IMR-90 (cell line): ENCODE measurements at regions not wholly inside any gene's neighbourhood (a gene's known extent, or its start where the extent isn't known, plus 50 kb on each side); places are given as distances from the start of the nearest gene placed in this dataset.

Source experiments
- ATAC-seq: fragments of 200-7000 bp; cut with Tn5 transposase; 2 replicates; pipeline ENCODE4 v1.9.1; 2020; ENCODE audit warnings: low read depth, mild to moderate bottlenecking, moderate library complexity
- BruUV-seq: library from RNA; stranded (reverse); fragments of 400-500 nt; replicated peaks from 2 replicates; lab custom pipeline; 2021; lab: Mats Ljungman, UMichigan
- CTCF ChIA-PET: fragments of 300-600 bp; formaldehyde crosslinking; extraction: SDS; loops from one replicate; lab custom pipeline; 2021; ENCODE audit warnings: antibody characterized with exemption; lab: Yijun Ruan, JAX
- POLR2A ChIA-PET: fragments of 300-600 bp; sonication (Branson Sonifier 250); formaldehyde crosslinking; loops from one replicate; lab custom pipeline; 2022; ENCODE audit warnings: antibody characterized with exemption; ENCODE audit not compliant: unreplicated experiment; lab: Charles Lee
- DNase-seq: peaks from one replicate; pipeline ENCODE4 v3.0.0; 2013
- H2AFZ ChIP-seq: replicated peaks from 2 replicates; pipeline ENCODE3; 2013; ENCODE audit warnings: low read length, mild to moderate bottlenecking; ENCODE audit not compliant: poor library complexity
- H2AK5ac ChIP-seq: 2 replicates; pipeline ENCODE4 v1.6.1; 2013; ENCODE audit warnings: low read depth, low read length, inconsistent platforms
- H2AK9ac ChIP-seq: replicated peaks from 2 replicates; pipeline ENCODE3; 2013; ENCODE audit warnings: mild to moderate bottlenecking, low read depth, low read length, moderate library complexity; ENCODE audit not compliant: poor library complexity
- H2BK120ac ChIP-seq: 2 replicates; pipeline ENCODE4 v1.6.1; 2013; ENCODE audit warnings: low read depth, low read length, inconsistent platforms
- H2BK15ac ChIP-seq: 3 replicates; pipeline ENCODE4 v1.6.1; 2013; ENCODE audit warnings: low read depth, low read length, inconsistent platforms
- H2BK20ac ChIP-seq: 2 replicates; pipeline ENCODE4 v1.6.1; 2013; ENCODE audit warnings: low read depth, mild to moderate bottlenecking, inconsistent platforms, low read length, moderate library complexity
- H2BK5ac ChIP-seq: 2 replicates; pipeline ENCODE4 v1.6.1; 2013; ENCODE audit warnings: mild to moderate bottlenecking, low read depth, low read length, inconsistent platforms; ENCODE audit not compliant: poor library complexity, severe bottlenecking
- H3K14ac ChIP-seq: replicated peaks from 2 replicates; pipeline ENCODE4 v1.6.1; 2013; ENCODE audit warnings: low read depth, low read length, inconsistent platforms
- H3K18ac ChIP-seq: 2 replicates; pipeline ENCODE4 v1.6.1; 2013; ENCODE audit warnings: low read depth, low read length, control low read depth
- H3K23ac ChIP-seq: 2 replicates; pipeline ENCODE4 v1.6.1; 2013; ENCODE audit warnings: low read depth, low read length, inconsistent platforms
- H3K27ac ChIP-seq: 2 replicates; pipeline ENCODE4 v1.5.1; 2013; ENCODE audit warnings: mild to moderate bottlenecking, control low read depth, low read length; ENCODE audit not compliant: insufficient read depth
- H3K27me3 ChIP-seq: 2 replicates; pipeline ENCODE4 v1.6.1; 2013; ENCODE audit warnings: low read length; ENCODE audit not compliant: control insufficient read depth, insufficient read depth
- H3K36me3 ChIP-seq: 2 replicates; pipeline ENCODE4 v1.6.1; 2013; ENCODE audit warnings: low read length, mixed read lengths; ENCODE audit not compliant: control insufficient read depth, insufficient read depth
- H3K4ac ChIP-seq: 2 replicates; pipeline ENCODE4 v1.6.1; 2013; ENCODE audit warnings: low read depth, low read length, inconsistent platforms
- H3K4me1 ChIP-seq: 2 replicates; pipeline ENCODE4 v1.6.1; 2013; ENCODE audit warnings: low read length, mixed read lengths; ENCODE audit not compliant: control insufficient read depth, insufficient read depth
- H3K4me2 ChIP-seq: 2 replicates; pipeline ENCODE4 v1.6.1; 2013; ENCODE audit warnings: low read depth, mild to moderate bottlenecking, control low read depth, low read length, moderate library complexity
- H3K4me3 ChIP-seq: 2 replicates; pipeline ENCODE4 v1.5.1; 2013; ENCODE audit warnings: low read depth, mild to moderate bottlenecking, control low read depth, low read length, moderate library complexity; ENCODE audit not compliant: insufficient read depth
- H3K56ac ChIP-seq: 2 replicates; pipeline ENCODE4 v1.6.1; 2013; ENCODE audit warnings: low read length, inconsistent platforms; ENCODE audit not compliant: insufficient read depth; ENCODE audit errors: extremely low read depth
- H3K79me1 ChIP-seq, 2 experiments: 2 replicates each; pipeline ENCODE4 v1.6.1; 2013; ENCODE audit warnings: low read length in 2 of 2, inconsistent platforms in 1 of 2, low read depth in 1 of 2
- H3K9ac ChIP-seq: 2 replicates; pipeline ENCODE4 v1.6.1; 2013; ENCODE audit warnings: low read depth, low read length, control low read depth
- H3K9me1 ChIP-seq: 2 replicates; pipeline ENCODE4 v1.6.1; 2013; ENCODE audit warnings: low read length, inconsistent platforms; ENCODE audit not compliant: insufficient read depth
- H3K9me3 ChIP-seq: 2 replicates; pipeline ENCODE4 v1.6.1; 2013; ENCODE audit warnings: low read length; ENCODE audit not compliant: control insufficient read depth, insufficient read depth
- H4K20me1 ChIP-seq: 2 replicates; pipeline ENCODE4 v1.6.1; 2013; ENCODE audit warnings: low read length, inconsistent platforms; ENCODE audit not compliant: insufficient read depth
- H4K5ac ChIP-seq: 2 replicates; pipeline ENCODE4 v1.6.1; 2013; ENCODE audit warnings: mild to moderate bottlenecking, low read depth, low read length, control low read depth
- H4K8ac ChIP-seq, 2 experiments: 2 replicates each; pipeline ENCODE4 v1.6.1; 2013; ENCODE audit warnings: low read depth in 2 of 2, low read length in 2 of 2, control low read depth in 1 of 2, inconsistent platforms in 1 of 2
- H4K91ac ChIP-seq: 2 replicates; pipeline ENCODE4 v1.6.1; 2013; ENCODE audit warnings: low read depth, low read length, inconsistent platforms; ENCODE audit not compliant: insufficient read depth
- BHLHE40 ChIP-seq: fragments of 150-350 bp; IDR thresholded peaks from 2 replicates; pipeline ENCODE4 v1.6.1; 2016; ENCODE audit warnings: mild to moderate bottlenecking, low read depth, low read length
- CEBPB ChIP-seq: IDR thresholded peaks from 2 replicates; pipeline ENCODE4 v1.6.1; 2012; ENCODE audit warnings: low read depth, low read length, improper control_type of control experiment
- CHD1 ChIP-seq: IDR thresholded peaks from 2 replicates; pipeline ENCODE4 v1.6.1; 2012; ENCODE audit warnings: low read depth, low read length, improper control_type of control experiment
- CTCF ChIP-seq: conservative IDR thresholded peaks from 2 replicates; pipeline ENCODE4 v1.5.1; 2012; ENCODE audit warnings: mild to moderate bottlenecking, low read depth, low read length, improper control_type of control experiment
- ELK1 ChIP-seq: fragments of 150-350 bp; IDR thresholded peaks from 2 replicates; pipeline ENCODE4 v1.6.1; 2016; ENCODE audit warnings: low read depth, mild to moderate bottlenecking, low read length, moderate library complexity, borderline replicate concordance
- FOS ChIP-seq: fragments of 150-350 bp; IDR thresholded peaks from 2 replicates; pipeline ENCODE4 v1.6.1; 2016; ENCODE audit warnings: low read depth, low read length
- MAFK ChIP-seq: IDR thresholded peaks from 2 replicates; pipeline ENCODE4 v1.6.1; 2012; ENCODE audit warnings: low read depth, low read length, improper control_type of control experiment
- MAZ ChIP-seq: IDR thresholded peaks from 2 replicates; pipeline ENCODE4 v1.6.1; 2012; ENCODE audit warnings: low read depth, mild to moderate bottlenecking, low read length, improper control_type of control experiment, moderate library complexity, borderline replicate concordance
- MXI1 ChIP-seq: IDR thresholded peaks from 2 replicates; pipeline ENCODE4 v1.6.1; 2012; ENCODE audit warnings: low read depth, mild to moderate bottlenecking, low read length, moderate library complexity, borderline replicate concordance
- NFE2L2 ChIP-seq: fragments of 150-350 bp; IDR thresholded peaks from 2 replicates; pipeline ENCODE4 v1.6.1; 2016; ENCODE audit warnings: low read depth, mild to moderate bottlenecking, low read length
- POLR2A ChIP-seq: IDR thresholded peaks from 2 replicates; pipeline ENCODE4 v1.6.1; 2012; ENCODE audit warnings: mild to moderate bottlenecking, low read depth, low read length
- RAD21 ChIP-seq: IDR thresholded peaks from 2 replicates; pipeline ENCODE4 v1.6.1; 2012; ENCODE audit warnings: low read length, improper control_type of control experiment
- RCOR1 ChIP-seq: IDR thresholded peaks from 2 replicates; pipeline ENCODE4 v1.6.1; 2012; ENCODE audit warnings: mild to moderate bottlenecking, low read length, improper control_type of control experiment; ENCODE audit not compliant: insufficient replicate concordance
- RFX5 ChIP-seq: IDR thresholded peaks from 2 replicates; pipeline ENCODE4 v1.8.0; 2012; ENCODE audit warnings: low read depth, mild to moderate bottlenecking, low read length, moderate library complexity
- SMC3 ChIP-seq: fragments of 150-350 bp; IDR thresholded peaks from 2 replicates; pipeline ENCODE4 v1.6.1; 2016; ENCODE audit warnings: low read depth, mild to moderate bottlenecking, antibody characterized with exemption, low read length, moderate library complexity
- USF2 ChIP-seq: fragments of 150-350 bp; IDR thresholded peaks from 2 replicates; pipeline ENCODE4 v1.6.1; 2017; ENCODE audit warnings: mild to moderate bottlenecking, antibody characterized with exemption, low read length, low read depth
- WGBS, 2 experiments: methylation state at CpG; one replicate each; pipeline versions ENCODE4 v1.1.5 to v1.1.7; 2013; ENCODE audit warnings: missing lambda C conversion rate in 2 of 2; ENCODE audit not compliant: insufficient read length in 1 of 2; ENCODE audit errors: extremely low coverage in 2 of 2; 5-methylcytosine and 5-hydroxymethylcytosine counted together
- dilution Hi-C: fragments of 300-500 bp; cut with HindIII; formaldehyde crosslinking; loops from one replicate; pipeline ENCODE4 v1.14.3; 2018; ENCODE audit warnings: low sequenced_read_pairs; ENCODE audit not compliant: unreplicated experiment
- in situ Hi-C: fragments of 300-500 bp; cut with MboI; formaldehyde crosslinking; loops from 3 replicates; pipeline ENCODE4 v1.14.3; 2019; ENCODE audit warnings: low sequenced_read_pairs, inconsistent platforms, mixed read lengths
- intact Hi-C: fragments of 100-400 bp; cut with micrococcal nuclease; formaldehyde crosslinking; loops from 2 replicates; pipeline ENCODE4 v1.10.0; 2022

- Histone ChIP-seq H2AFZ (no peak overlapping the region), H2BK20ac (no peak overlapping the region), H2AK5ac (no peak overlapping the region), H4K5ac (no peak overlapping the region), H3K4ac (no peak overlapping the region), H3K9me1 (no peaks in the 10 kb centered on the region), H3K4me3 (no peak overlapping the region), H3K56ac (no peak overlapping the region), H2BK120ac (no peak overlapping the region), H3K14ac (no peak overlapping the region), H4K8ac (no peak overlapping the region), H3K23ac (no peak overlapping the region), H2BK15ac (no peak overlapping the region), H3K79me1 (no peaks in the 10 kb centered on the region), H3K9ac (no peak overlapping the region), H3K4me1 (no peaks in the 10 kb centered on the region; the same call in 1 of the 2 replicates), H2AK9ac (no peak overlapping the region), H3K4me2 (no peak overlapping the region), H3K27ac (no peak overlapping the region), H4K20me1 (no peaks in the 10 kb centered on the region), H3K36me3 (no peaks in the 10 kb centered on the region), H3K27me3 (peaks cover 16% of the 10 kb centered on the region), H4K91ac (no peak overlapping the region), H3K18ac (no peak overlapping the region), H2BK5ac (no peak overlapping the region), H3K9me3 (no peaks in the 10 kb centered on the region)
- POLR2A ChIA-PET, result no interaction called here
- ATAC-seq, result no peak
- no TSS peak for BruUV-seq
- dilution Hi-C loops, result no loop called here
- TF ChIP-seq RFX5 (no peak), CHD1 (no peak), NFE2L2 (no peak), CEBPB (no peak), FOS (no peak), BHLHE40 (no peak), MXI1 (no peak), ELK1 (no peak), POLR2A (no peak), MAFK (no peak), CTCF (no peak), USF2 (no peak), SMC3 (no peak), MAZ (no peak), RCOR1 (no peak), RAD21 (no peak)
- 22% methylated on average over 6 of the region's 16 CpGs; no CpG with 5 or more reads in 1 of the 2 experiments for WGBS, 2 experiments
- no peak for DNase-seq
- intact Hi-C loops, result no loop called here
- in situ Hi-C loops, result no loop called here
- CTCF ChIA-PET, result interaction anchor here (0.8 kb wide), 1 partner anchor 14 kb away, joined by 3 read pairs; no protein-coding TSS in a partner anchor
Observed at GRCh38 chr2:238790126-238790832, 57.6 kb upstream of the TWIST2 start.
